Kidney (tissue), 13 donors: ENCODE measurements at regions not wholly inside any gene's neighbourhood (a gene's known extent, or its start where the extent isn't known, plus 50 kb on each side); places are given as distances from the start of the nearest gene placed in this dataset.

ENCODE experiments used
- DNase-seq, 5 donors: peaks; one replicate each; pipeline ENCODE4 v3.0.0-alpha.2; 2013 to 2020
- FAIRE-seq: peaks from 2 replicates; lab custom pipeline; 2012; peaks lifted over from hg19 to GRCh38; lab: Jason Lieb, UNC
- H3K27ac ChIP-seq, 2 donors: one replicate each; pipeline ENCODE4 v1.7.0; 2013; ENCODE audit warnings: low read depth in 2 of 2, low read length in 2 of 2, inconsistent platforms in 1 of 2
- H3K27me3 ChIP-seq: one replicate; pipeline ENCODE4 v1.7.1; 2013; ENCODE audit warnings: low read length, inconsistent platforms; ENCODE audit not compliant: control insufficient read depth, insufficient read depth
- H3K36me3 ChIP-seq, 3 donors: one replicate each; pipeline versions ENCODE4 v1.7.0 to v1.7.1; 2013; ENCODE audit warnings: low read length in 3 of 3, control low read depth in 1 of 3, inconsistent platforms in 1 of 3; ENCODE audit not compliant: insufficient read depth in 3 of 3, control insufficient read depth in 2 of 3
- H3K4me1 ChIP-seq, 3 donors: one replicate each; pipeline versions ENCODE4 v1.7.0 to v1.7.1; 2013; ENCODE audit warnings: low read length in 3 of 3, inconsistent platforms in 1 of 3, low read depth in 1 of 3; ENCODE audit not compliant: control insufficient read depth in 2 of 3, insufficient read depth in 2 of 3
- H3K4me3 ChIP-seq, 3 donors: one replicate each; pipeline versions ENCODE4 v1.7.0 to v1.8.1; 2013; ENCODE audit warnings: low read length in 3 of 3, control low read depth in 1 of 3, inconsistent platforms in 1 of 3
- H3K9ac ChIP-seq, 3 donors: one replicate each; pipeline versions ENCODE4 v1.7.0 to v1.7.1; 2013; ENCODE audit warnings: low read length in 3 of 3, control low read depth in 1 of 3, inconsistent platforms in 1 of 3
- H3K9me3 ChIP-seq, 3 donors: one replicate each; pipeline versions ENCODE4 v1.7.0 to v1.7.1; 2013; ENCODE audit warnings: low read length in 3 of 3, control low read depth in 1 of 3, inconsistent platforms in 1 of 3; ENCODE audit not compliant: control insufficient read depth in 2 of 3, insufficient read depth in 1 of 3
- intact Hi-C: fragments of 100-400 bp; cut with DNase I; formaldehyde crosslinking; loops from one replicate; pipeline ENCODE4 v1.11.1; 2022
- TF ChIP-seq, protein P1 (sequence below): IDR thresholded peaks from 3 replicates; pipeline ENCODE4 v1.5.1; 2012; ENCODE audit warnings: mild to moderate bottlenecking, moderate library complexity, borderline replicate concordance; ENCODE audit not compliant: insufficient read depth; ENCODE audit errors: extremely low read depth
- donor health status: control.
- donor health status: control.
- donor health status: control.
- donor health status: control.
- donor health status: control.
- donor health status: DM: yes; HTN: yes; CAD: no.
- donor health status: Normal renal cell carcinoma (clear cell type).

GRCh38 chr9:20209391-20210340 is 412.6 kb downstream of the MLLT3 start:
- Histone ChIP-seq H3K9me3 (no peaks in the 10 kb centered on the region), H3K9ac (no peak overlapping the region)
- FAIRE-seq: no peak

DNA sequence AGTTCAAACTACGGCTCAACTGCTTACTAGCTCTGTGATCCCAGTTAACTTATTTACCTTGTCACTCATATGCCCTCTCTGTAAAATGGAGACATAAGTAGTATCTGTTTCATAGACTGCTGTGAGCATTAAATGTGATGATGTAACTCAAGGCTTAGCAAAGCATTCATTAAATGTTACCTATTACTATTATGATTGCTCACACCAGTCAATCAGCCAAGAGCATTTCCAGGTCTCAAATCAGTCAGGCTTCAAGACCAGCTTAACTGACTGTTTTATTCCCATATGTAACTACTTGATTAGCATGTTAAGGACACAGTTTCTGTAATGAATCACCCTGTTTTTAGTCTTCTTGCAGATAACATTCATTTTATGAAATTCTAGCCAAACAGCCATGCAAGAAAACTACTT is 413.3 kb downstream of the MLLT3 start:
- no peaks in the 10 kb centered on the region for H3K27me3 ChIP-seq
- intact Hi-C loops: no loop called here
- TF ChIP-seq, protein P1, sequence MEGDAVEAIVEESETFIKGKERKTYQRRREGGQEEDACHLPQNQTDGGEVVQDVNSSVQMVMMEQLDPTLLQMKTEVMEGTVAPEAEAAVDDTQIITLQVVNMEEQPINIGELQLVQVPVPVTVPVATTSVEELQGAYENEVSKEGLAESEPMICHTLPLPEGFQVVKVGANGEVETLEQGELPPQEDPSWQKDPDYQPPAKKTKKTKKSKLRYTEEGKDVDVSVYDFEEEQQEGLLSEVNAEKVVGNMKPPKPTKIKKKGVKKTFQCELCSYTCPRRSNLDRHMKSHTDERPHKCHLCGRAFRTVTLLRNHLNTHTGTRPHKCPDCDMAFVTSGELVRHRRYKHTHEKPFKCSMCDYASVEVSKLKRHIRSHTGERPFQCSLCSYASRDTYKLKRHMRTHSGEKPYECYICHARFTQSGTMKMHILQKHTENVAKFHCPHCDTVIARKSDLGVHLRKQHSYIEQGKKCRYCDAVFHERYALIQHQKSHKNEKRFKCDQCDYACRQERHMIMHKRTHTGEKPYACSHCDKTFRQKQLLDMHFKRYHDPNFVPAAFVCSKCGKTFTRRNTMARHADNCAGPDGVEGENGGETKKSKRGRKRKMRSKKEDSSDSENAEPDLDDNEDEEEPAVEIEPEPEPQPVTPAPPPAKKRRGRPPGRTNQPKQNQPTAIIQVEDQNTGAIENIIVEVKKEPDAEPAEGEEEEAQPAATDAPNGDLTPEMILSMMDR: no peak
- no peaks in the 10 kb centered on the region for H3K4me1 ChIP-seq
- no peak overlapping the region for H3K27ac ChIP-seq
- FAIRE-seq (no peak), DNase-seq (no peak)
- no peak overlapping the region for H3K9ac ChIP-seq
- no peaks in the 10 kb centered on the region for H3K36me3 ChIP-seq
- H3K9me3 ChIP-seq: no peaks in the 10 kb centered on the region
- H3K4me3 ChIP-seq: no peak overlapping the region

More at GRCh38 chr9:20209391-20210340, 412.6 kb downstream of the MLLT3 start:
- H3K36me3 ChIP-seq: no peaks in the 10 kb centered on the region
- H3K27me3 ChIP-seq: no peaks in the 10 kb centered on the region
- intact Hi-C loops: no loop called here
- H3K4me1 ChIP-seq: no peaks in the 10 kb centered on the region
- DNase-seq: no peak
- no peak overlapping the region for H3K27ac ChIP-seq
- TF ChIP-seq, protein P1: no peak
- H3K4me3 ChIP-seq: no peak overlapping the region

DNA sequence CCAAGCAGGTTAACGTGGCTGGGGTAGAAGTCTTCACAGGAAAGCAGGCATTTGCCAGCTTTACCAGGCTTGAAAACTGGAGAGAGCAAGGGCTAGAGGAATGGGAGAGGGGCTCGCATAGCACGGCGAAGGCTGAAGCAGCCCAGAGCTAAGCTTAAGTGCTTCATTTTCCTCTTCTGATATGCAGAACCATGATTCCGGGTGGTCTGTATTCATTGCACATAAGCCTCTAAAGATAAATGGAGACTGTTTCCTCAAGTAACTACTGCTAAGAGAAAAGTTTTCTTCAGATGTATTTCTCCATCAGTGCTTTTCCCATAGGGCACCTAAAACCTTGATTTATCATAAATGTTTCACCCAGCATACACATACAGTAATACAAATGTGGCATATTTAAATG is 414.1 kb downstream of the MLLT3 start:
- Histone ChIP-seq H3K9me3 (no peaks in the 10 kb centered on the region), H3K9ac (no peak overlapping the region), H3K27me3 (no peaks in the 10 kb centered on the region), H3K4me3 (no peak overlapping the region), H3K36me3 (no peaks in the 10 kb centered on the region), H3K27ac (no peak overlapping the region), H3K4me1 (no peaks in the 10 kb centered on the region)
- TF ChIP-seq, protein P1: no peak
- FAIRE-seq (no peak), DNase-seq (peak in 1 of 5 donors; percentile 57)
- intact Hi-C loops: no loop called here
